ENCODE measurements at regions not wholly inside any gene's neighbourhood (a gene's known extent, or its start where the extent isn't known, plus 50 kb on each side); places are given as distances from the start of the nearest gene placed in this dataset.
"Not testable (repeated sequence)": the region's sequence is repeated elsewhere in the genome, so short reads cannot be mapped to it uniquely, and the experiment has no call there.

- Histone ChIP-seq H3K9me3 (ENCODE audit: control insufficient read depth in 2 of 2, low read length in 2 of 2) (no peaks in the 10 kb centered on the region), H3K9ac (ENCODE audit: low read depth in 1 of 2, low read length in 2 of 2) (no peak overlapping the region), H3K27ac (ENCODE audit: low read depth in 2 of 2, low read length in 2 of 2) (no peak overlapping the region), H3K4me3 (ENCODE audit: low read length in 2 of 2) (no peak overlapping the region), H3K4me1 (ENCODE audit: control insufficient read depth in 2 of 2, insufficient read depth in 2 of 2, low read length in 2 of 2) (no peaks in the 10 kb centered on the region), H3K27me3 (ENCODE audit: control insufficient read depth in 2 of 2, insufficient read depth in 2 of 2, low read length in 2 of 2) (no peaks in the 10 kb centered on the region), H3K36me3 (ENCODE audit: control insufficient read depth in 2 of 2, insufficient read depth in 2 of 2, low read length in 2 of 2) (no peaks in the 10 kb centered on the region)
Measured at GRCh38 chr7:142670511-142670910, 78.8 kb upstream of the PRSS1 start.

GRCh38 chr7:142669074-142669654 is 80.1 kb upstream of the PRSS1 start:
- no peak overlapping the region for H3K9ac ChIP-seq (ENCODE audit: low read depth in 1 of 2, low read length in 2 of 2)

GRCh38 chr7:142668495-142668894 is 80.8 kb upstream of the PRSS1 start:
- no peak overlapping the region for H3K27ac ChIP-seq (ENCODE audit: low read depth in 2 of 2, low read length in 2 of 2)
- no peaks in the 10 kb centered on the region for H3K9me3 ChIP-seq (ENCODE audit: control insufficient read depth in 2 of 2, low read length in 2 of 2)
- H3K4me1 ChIP-seq (ENCODE audit: control insufficient read depth in 2 of 2, insufficient read depth in 2 of 2, low read length in 2 of 2), result no peaks in the 10 kb centered on the region
- no peak overlapping the region for H3K9ac ChIP-seq (ENCODE audit: low read depth in 1 of 2, low read length in 2 of 2)
- H3K27me3 ChIP-seq (ENCODE audit: control insufficient read depth in 2 of 2, insufficient read depth in 2 of 2, low read length in 2 of 2), result no peaks in the 10 kb centered on the region
- no peak overlapping the region for H3K4me3 ChIP-seq (ENCODE audit: low read length in 2 of 2)
- H3K36me3 ChIP-seq (ENCODE audit: control insufficient read depth in 2 of 2, insufficient read depth in 2 of 2, low read length in 2 of 2), result no peaks in the 10 kb centered on the region

More at GRCh38 chr7:142669074-142669654, 80.1 kb upstream of the PRSS1 start:
- Histone ChIP-seq H3K4me1 (ENCODE audit: control insufficient read depth in 2 of 2, insufficient read depth in 2 of 2, low read length in 2 of 2) (no peaks in the 10 kb centered on the region), H3K27ac (ENCODE audit: low read depth in 2 of 2, low read length in 2 of 2) (no peak overlapping the region), H3K36me3 (ENCODE audit: control insufficient read depth in 2 of 2, insufficient read depth in 2 of 2, low read length in 2 of 2) (no peaks in the 10 kb centered on the region), H3K4me3 (ENCODE audit: low read length in 2 of 2) (no peak overlapping the region), H3K27me3 (ENCODE audit: control insufficient read depth in 2 of 2, insufficient read depth in 2 of 2, low read length in 2 of 2) (no peaks in the 10 kb centered on the region), H3K9me3 (ENCODE audit: control insufficient read depth in 2 of 2, low read length in 2 of 2) (no peaks in the 10 kb centered on the region)

- no peaks in the 10 kb centered on the region for H3K9me3 ChIP-seq (ENCODE audit: control insufficient read depth in 2 of 2, low read length in 2 of 2)
Measured at GRCh38 chr7:142657376-142657775, 91.9 kb upstream of the PRSS1 start.

GRCh38 chr7:142654398-142654797 is 94.9 kb upstream of the PRSS1 start:
- Histone ChIP-seq H3K27ac (ENCODE audit: low read depth in 2 of 2, low read length in 2 of 2) (no peak overlapping the region), H3K4me1 (ENCODE audit: control insufficient read depth in 2 of 2, insufficient read depth in 2 of 2, low read length in 2 of 2) (no peaks in the 10 kb centered on the region), H3K36me3 (ENCODE audit: control insufficient read depth in 2 of 2, insufficient read depth in 2 of 2, low read length in 2 of 2) (no peaks in the 10 kb centered on the region), H3K9me3 (ENCODE audit: control insufficient read depth in 2 of 2, low read length in 2 of 2) (no peaks in the 10 kb centered on the region), H3K27me3 (ENCODE audit: control insufficient read depth in 2 of 2, insufficient read depth in 2 of 2, low read length in 2 of 2) (peaks cover 0 to under 1% of the 10 kb centered on the region in 2 donors), H3K4me3 (ENCODE audit: low read length in 2 of 2) (no peak overlapping the region), H3K9ac (ENCODE audit: low read depth in 1 of 2, low read length in 2 of 2) (no peak overlapping the region)

More at GRCh38 chr7:142657376-142657775, 91.9 kb upstream of the PRSS1 start:
- Histone ChIP-seq H3K4me1 (ENCODE audit: control insufficient read depth in 2 of 2, insufficient read depth in 2 of 2, low read length in 2 of 2) (no peaks in the 10 kb centered on the region), H3K27ac (ENCODE audit: low read depth in 2 of 2, low read length in 2 of 2) (no peak overlapping the region), H3K36me3 (ENCODE audit: control insufficient read depth in 2 of 2, insufficient read depth in 2 of 2, low read length in 2 of 2) (no peaks in the 10 kb centered on the region), H3K27me3 (ENCODE audit: control insufficient read depth in 2 of 2, insufficient read depth in 2 of 2, low read length in 2 of 2) (no peaks in the 10 kb centered on the region), H3K4me3 (ENCODE audit: low read length in 2 of 2) (no peak overlapping the region), H3K9ac (ENCODE audit: low read depth in 1 of 2, low read length in 2 of 2) (no peak overlapping the region)

- Histone ChIP-seq H3K4me1 (ENCODE audit: control insufficient read depth in 2 of 2, insufficient read depth in 2 of 2, low read length in 2 of 2) (no peaks in the 10 kb centered on the region), H3K27ac (ENCODE audit: low read depth in 2 of 2, low read length in 2 of 2) (no peak overlapping the region), H3K9ac (ENCODE audit: low read depth in 1 of 2, low read length in 2 of 2) (no peak overlapping the region), H3K9me3 (ENCODE audit: control insufficient read depth in 2 of 2, low read length in 2 of 2) (no peaks in the 10 kb centered on the region), H3K4me3 (ENCODE audit: low read length in 2 of 2) (no peak overlapping the region), H3K36me3 (ENCODE audit: control insufficient read depth in 2 of 2, insufficient read depth in 2 of 2, low read length in 2 of 2) (no peaks in the 10 kb centered on the region), H3K27me3 (ENCODE audit: control insufficient read depth in 2 of 2, insufficient read depth in 2 of 2, low read length in 2 of 2) (peaks cover 3 to 4% of the 10 kb centered on the region in 2 donors)
Measured at GRCh38 chr7:142647749-142648148, 101.5 kb upstream of the PRSS1 start.

- H3K4me3 ChIP-seq (ENCODE audit: low read length in 2 of 2), result no peak overlapping the region
- no peaks in the 10 kb centered on the region for H3K36me3 ChIP-seq (ENCODE audit: control insufficient read depth in 2 of 2, insufficient read depth in 2 of 2, low read length in 2 of 2)
- H3K9me3 ChIP-seq (ENCODE audit: control insufficient read depth in 2 of 2, low read length in 2 of 2), result no peaks in the 10 kb centered on the region
- H3K4me1 ChIP-seq (ENCODE audit: control insufficient read depth in 2 of 2, insufficient read depth in 2 of 2, low read length in 2 of 2), result no peaks in the 10 kb centered on the region
- H3K27ac ChIP-seq (ENCODE audit: low read depth in 2 of 2, low read length in 2 of 2), result no peak overlapping the region
- no peak overlapping the region for H3K9ac ChIP-seq (ENCODE audit: low read depth in 1 of 2, low read length in 2 of 2)
- H3K27me3 ChIP-seq (ENCODE audit: control insufficient read depth in 2 of 2, insufficient read depth in 2 of 2, low read length in 2 of 2), result peaks cover 4 to 7% of the 10 kb centered on the region in 2 donors
Measured at GRCh38 chr7:142646386-142647140, 102.7 kb upstream of the PRSS1 start.

- H3K36me3 ChIP-seq (ENCODE audit: control insufficient read depth in 2 of 2, insufficient read depth in 2 of 2, low read length in 2 of 2), result no peaks in the 10 kb centered on the region
- no peak overlapping the region for H3K9ac ChIP-seq (ENCODE audit: low read depth in 1 of 2, low read length in 2 of 2)
- H3K27me3 ChIP-seq (ENCODE audit: control insufficient read depth in 2 of 2, insufficient read depth in 2 of 2, low read length in 2 of 2), result peaks cover 4 to 7% of the 10 kb centered on the region in 2 donors
- no peak overlapping the region for H3K4me3 ChIP-seq (ENCODE audit: low read length in 2 of 2)
- no peaks in the 10 kb centered on the region for H3K9me3 ChIP-seq (ENCODE audit: control insufficient read depth in 2 of 2, low read length in 2 of 2)
- H3K27ac ChIP-seq (ENCODE audit: low read depth in 2 of 2, low read length in 2 of 2), result no peak overlapping the region
- no peaks in the 10 kb centered on the region for H3K4me1 ChIP-seq (ENCODE audit: control insufficient read depth in 2 of 2, insufficient read depth in 2 of 2, low read length in 2 of 2)
Measured at GRCh38 chr7:142645777-142646176, 103.5 kb upstream of the PRSS1 start.

GRCh38 chr7:142642316-142642715 is 107.0 kb upstream of the PRSS1 start:
- H3K36me3 ChIP-seq (ENCODE audit: control insufficient read depth in 2 of 2, insufficient read depth in 2 of 2, low read length in 2 of 2), result no peaks in the 10 kb centered on the region
- no peaks in the 10 kb centered on the region for H3K9me3 ChIP-seq (ENCODE audit: control insufficient read depth in 2 of 2, low read length in 2 of 2)
- H3K27ac ChIP-seq (ENCODE audit: low read depth in 2 of 2, low read length in 2 of 2), result no peak overlapping the region
- H3K27me3 ChIP-seq (ENCODE audit: control insufficient read depth in 2 of 2, insufficient read depth in 2 of 2, low read length in 2 of 2), result peaks cover 0 to 4% of the 10 kb centered on the region in 2 donors
- no peak overlapping the region for H3K4me3 ChIP-seq (ENCODE audit: low read length in 2 of 2)
- H3K9ac ChIP-seq (ENCODE audit: low read depth in 1 of 2, low read length in 2 of 2), result no peak overlapping the region
- H3K4me1 ChIP-seq (ENCODE audit: control insufficient read depth in 2 of 2, insufficient read depth in 2 of 2, low read length in 2 of 2), result no peaks in the 10 kb centered on the region

GRCh38 chr7:142641252-142641651 is 108.0 kb upstream of the PRSS1 start:
- H3K27me3 ChIP-seq (ENCODE audit: control insufficient read depth in 2 of 2, insufficient read depth in 2 of 2, low read length in 2 of 2); H3K9me3 ChIP-seq (ENCODE audit: control insufficient read depth in 2 of 2, low read length in 2 of 2); H3K36me3 ChIP-seq (ENCODE audit: control insufficient read depth in 2 of 2, insufficient read depth in 2 of 2, low read length in 2 of 2); H3K4me1 ChIP-seq (ENCODE audit: control insufficient read depth in 2 of 2, insufficient read depth in 2 of 2, low read length in 2 of 2); H3K27ac ChIP-seq (ENCODE audit: low read depth in 2 of 2, low read length in 2 of 2); H3K9ac ChIP-seq (ENCODE audit: low read depth in 1 of 2, low read length in 2 of 2); H3K4me3 ChIP-seq (ENCODE audit: low read length in 2 of 2): not testable (repeated sequence)
